ENCODE measurements at regions not wholly inside any gene's neighbourhood (a gene's known extent, or its start where the extent isn't known, plus 50 kb on each side); places are given as distances from the start of the nearest gene placed in this dataset.
A peak's percentile ranks its signal among the peaks of the same experiment; 100 is the strongest.

GRCh38 chr12:88418856-88419497, 161.3 kb downstream of the KITLG start:
- no peak for DNase-seq

- no peak for DNase-seq
Observed at GRCh38 chr12:88419794-88420193, 160.5 kb downstream of the KITLG start.

DNA sequence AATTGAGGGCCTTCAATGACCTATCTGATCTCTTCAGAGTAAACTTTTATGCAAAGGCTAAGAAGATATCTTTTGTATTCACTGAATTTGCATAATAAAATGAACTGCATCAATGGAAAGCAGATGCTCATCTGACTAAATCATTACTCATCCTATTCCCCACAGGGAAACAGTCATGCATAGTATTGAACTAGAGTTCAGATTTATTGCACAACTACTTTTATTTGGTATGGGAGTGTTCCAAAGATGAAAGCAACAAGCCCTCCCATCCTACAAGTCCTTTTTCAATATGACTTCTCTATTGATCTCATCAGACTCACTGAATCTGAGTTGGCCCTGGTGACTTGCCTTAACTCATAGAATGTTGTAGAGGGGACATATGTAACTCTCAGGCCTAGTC, 159.8 kb downstream of the KITLG start:
- no peak for DNase-seq

GRCh38 chr12:88424791-88425730, 155.2 kb downstream of the KITLG start:
- no peak for DNase-seq

GRCh38 chr12:88428350-88428749, 151.9 kb downstream of the KITLG start:
- DNase-seq = no peak

GRCh38 chr12:88431246-88431645, 149.0 kb downstream of the KITLG start:
- DNase-seq = no peak

DNA sequence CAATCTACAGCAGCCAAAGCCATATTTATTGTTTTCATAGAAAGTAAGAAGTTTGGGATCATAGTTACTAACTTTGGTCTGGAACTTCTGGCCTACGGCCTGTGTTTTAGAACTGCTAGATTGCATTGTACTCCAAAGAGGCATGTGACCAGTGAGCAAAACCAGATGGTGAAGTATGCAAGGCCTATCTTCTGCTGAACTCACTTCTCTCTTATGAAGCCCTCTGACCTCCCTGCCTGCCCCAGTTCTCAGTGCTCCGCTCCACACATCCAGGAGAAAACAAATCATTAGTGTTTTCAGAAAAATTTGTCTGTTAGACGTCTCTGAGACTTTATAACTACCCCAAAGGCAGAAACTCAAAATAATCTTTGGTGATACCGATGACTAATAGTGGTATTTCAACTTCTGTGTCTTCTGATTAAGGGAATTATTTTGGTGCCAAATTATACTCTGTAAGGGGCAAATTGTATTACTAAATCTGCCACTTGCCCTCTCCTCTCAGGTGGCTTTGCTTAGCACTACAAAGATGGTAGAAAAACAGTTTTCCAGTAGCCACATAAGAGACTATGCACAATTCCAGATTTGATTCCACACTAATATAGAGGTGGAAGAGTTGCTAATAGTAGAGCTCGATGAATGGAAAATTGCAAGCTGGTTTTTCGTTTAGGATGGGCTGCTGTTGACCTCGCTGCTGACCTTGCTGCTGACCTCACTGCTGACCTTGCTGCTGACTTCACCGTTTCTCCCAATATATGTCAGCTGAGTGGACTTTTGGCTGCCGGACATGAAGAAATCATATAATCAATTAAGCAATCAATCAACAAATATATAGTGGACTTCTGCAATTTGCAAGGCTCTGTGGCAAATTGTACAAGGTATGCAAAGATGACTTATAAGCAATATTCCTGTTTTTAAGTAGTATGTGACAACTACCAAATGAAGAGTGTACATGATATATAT, 147.5 kb downstream of the KITLG start:
- DNase-seq = peak; percentile 32 to 34

GRCh38 chr12:88433997-88434703, 146.1 kb downstream of the KITLG start:
- DNase-seq = peak; percentile 78 to 79

- no peak for DNase-seq
Observed at GRCh38 chr12:88435334-88436076, 144.8 kb downstream of the KITLG start.

DNA sequence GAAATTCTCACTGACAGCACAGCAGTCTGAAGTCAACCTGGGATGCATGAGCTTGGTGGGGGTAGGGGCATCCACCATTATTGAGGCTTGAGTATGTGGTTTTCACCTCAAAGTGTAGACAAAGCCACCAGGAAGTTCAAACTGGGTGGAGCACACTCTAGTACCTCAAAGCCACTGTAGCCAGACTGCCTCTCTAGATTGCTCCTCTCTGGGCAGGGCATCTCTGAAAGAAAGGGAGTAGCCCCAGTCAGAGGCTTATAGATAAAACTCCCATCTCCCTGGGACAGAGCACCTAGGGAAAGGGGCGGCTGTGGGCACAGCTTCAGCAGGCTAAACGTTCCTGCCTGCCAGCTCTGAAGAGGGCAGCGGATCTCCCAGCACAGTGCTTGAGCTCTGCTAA, 143.0 kb downstream of the KITLG start:
- no peak for DNase-seq

Measured in inflammatory macrophage (primary cell).